ENCODE measurements at regions not wholly inside any gene's neighbourhood (a gene's known extent, or its start where the extent isn't known, plus 50 kb on each side); places are given as distances from the start of the nearest gene placed in this dataset.

DNA sequence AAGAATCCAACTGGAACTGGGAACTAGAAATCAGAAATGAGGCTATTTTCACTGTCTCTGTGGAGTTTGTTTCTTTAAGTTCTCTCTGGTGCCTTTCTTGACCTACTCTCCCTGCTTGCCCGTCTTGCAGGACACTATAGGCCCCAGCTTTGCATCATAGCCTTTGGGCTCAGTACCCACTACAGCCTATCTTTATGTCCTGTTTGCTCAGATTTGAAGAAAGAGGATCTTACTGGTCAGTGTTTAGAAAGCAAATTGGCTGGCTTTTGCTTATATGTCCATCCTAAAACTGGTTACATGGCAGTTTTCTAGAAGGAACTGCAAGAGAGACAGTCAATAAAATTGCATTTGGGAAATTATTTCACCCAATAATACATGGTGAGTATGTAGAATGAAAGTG lies 231.8 kb upstream of the TBL1XR1 start:
- no peak overlapping the region for H3K27ac ChIP-seq (ENCODE audit: low read length)
- no peak for TF ChIP-seq EZH2phosphoT487 (IDR thresholded peaks at IDR 0.05; ENCODE audit: low read length)
- no peak for TF ChIP-seq EZH2 (optimal IDR thresholded peaks at IDR 0.05; ENCODE audit: low read depth, low read length)
- TF ChIP-seq, protein P1, sequence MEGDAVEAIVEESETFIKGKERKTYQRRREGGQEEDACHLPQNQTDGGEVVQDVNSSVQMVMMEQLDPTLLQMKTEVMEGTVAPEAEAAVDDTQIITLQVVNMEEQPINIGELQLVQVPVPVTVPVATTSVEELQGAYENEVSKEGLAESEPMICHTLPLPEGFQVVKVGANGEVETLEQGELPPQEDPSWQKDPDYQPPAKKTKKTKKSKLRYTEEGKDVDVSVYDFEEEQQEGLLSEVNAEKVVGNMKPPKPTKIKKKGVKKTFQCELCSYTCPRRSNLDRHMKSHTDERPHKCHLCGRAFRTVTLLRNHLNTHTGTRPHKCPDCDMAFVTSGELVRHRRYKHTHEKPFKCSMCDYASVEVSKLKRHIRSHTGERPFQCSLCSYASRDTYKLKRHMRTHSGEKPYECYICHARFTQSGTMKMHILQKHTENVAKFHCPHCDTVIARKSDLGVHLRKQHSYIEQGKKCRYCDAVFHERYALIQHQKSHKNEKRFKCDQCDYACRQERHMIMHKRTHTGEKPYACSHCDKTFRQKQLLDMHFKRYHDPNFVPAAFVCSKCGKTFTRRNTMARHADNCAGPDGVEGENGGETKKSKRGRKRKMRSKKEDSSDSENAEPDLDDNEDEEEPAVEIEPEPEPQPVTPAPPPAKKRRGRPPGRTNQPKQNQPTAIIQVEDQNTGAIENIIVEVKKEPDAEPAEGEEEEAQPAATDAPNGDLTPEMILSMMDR (IDR thresholded peaks at IDR 0.05; ENCODE audit: low read length): no peak
- no peaks in the 10 kb centered on the region for H3K27me3 ChIP-seq (replicated peaks; ENCODE audit: insufficient read depth, low read length)
- H3K4me2 ChIP-seq (ENCODE audit: low read depth, low read length): no peak overlapping the region
- no peak for DNase-seq
- H3K9ac ChIP-seq (ENCODE audit: low read length): no peak overlapping the region
- no peaks in the 10 kb centered on the region for H3K79me2 ChIP-seq (ENCODE audit: low read length)
- no peaks in the 10 kb centered on the region for H4K20me1 ChIP-seq (ENCODE audit: insufficient read depth, low read length)
- no peak overlapping the region for H3K4me3 ChIP-seq (ENCODE audit: low read length)
- H2AFZ ChIP-seq (ENCODE audit: low read length): no peak overlapping the region
- no peaks in the 10 kb centered on the region for H3K36me3 ChIP-seq (replicated peaks; ENCODE audit: insufficient read depth, low read length)
- peaks cover 15% of the 10 kb centered on the region for H3F3A ChIP-seq (ENCODE audit: insufficient read depth, low read length)
- H3K4me1 ChIP-seq (ENCODE audit: low read length): peaks cover 24% of the 10 kb centered on the region
- no peaks in the 10 kb centered on the region for H3K9me2 ChIP-seq (replicated peaks; ENCODE audit: insufficient read depth, low read length)
- H3K9me3 ChIP-seq (replicated peaks; ENCODE audit: insufficient read depth, low read length): no peaks in the 10 kb centered on the region

DNA sequence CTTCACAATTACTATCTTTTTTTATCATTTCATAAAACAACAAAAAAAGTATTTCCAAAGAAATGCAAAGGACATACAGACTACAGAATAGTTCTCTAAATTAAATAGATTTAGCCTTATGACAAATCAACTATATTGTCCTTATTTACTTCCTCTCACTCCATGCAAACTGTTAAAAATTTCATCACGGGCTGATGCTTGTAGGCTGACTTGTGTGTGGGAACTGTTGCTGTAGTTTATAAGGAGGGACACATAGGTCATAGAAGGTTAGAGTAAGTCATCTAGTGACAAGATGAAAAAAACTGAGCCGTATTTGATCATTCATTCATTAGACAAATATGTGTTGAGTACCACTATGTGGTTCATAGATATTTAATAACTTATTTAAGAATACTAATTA lies 232.5 kb upstream of the TBL1XR1 start:
- Histone ChIP-seq H3K4me1 (ENCODE audit: low read length) (peaks cover 20% of the 10 kb centered on the region), H3F3A (ENCODE audit: insufficient read depth, low read length) (peaks cover 15% of the 10 kb centered on the region), H3K9me3 (replicated peaks; ENCODE audit: insufficient read depth, low read length) (no peaks in the 10 kb centered on the region), H3K4me3 (ENCODE audit: low read length) (no peak overlapping the region), H3K9me2 (replicated peaks; ENCODE audit: insufficient read depth, low read length) (no peaks in the 10 kb centered on the region), H2AFZ (ENCODE audit: low read length) (no peak overlapping the region), H3K27me3 (replicated peaks; ENCODE audit: insufficient read depth, low read length) (no peaks in the 10 kb centered on the region), H3K4me2 (ENCODE audit: low read depth, low read length) (no peak overlapping the region), H4K20me1 (ENCODE audit: insufficient read depth, low read length) (no peaks in the 10 kb centered on the region), H3K27ac (ENCODE audit: low read length) (no peak overlapping the region), H3K79me2 (ENCODE audit: low read length) (no peaks in the 10 kb centered on the region), H3K36me3 (replicated peaks; ENCODE audit: insufficient read depth, low read length) (no peaks in the 10 kb centered on the region), H3K9ac (ENCODE audit: low read length) (no peak overlapping the region)
- no peak for DNase-seq
- TF ChIP-seq EZH2phosphoT487 (IDR thresholded peaks at IDR 0.05; ENCODE audit: low read length) (no peak), EZH2 (optimal IDR thresholded peaks at IDR 0.05; ENCODE audit: low read depth, low read length) (no peak)
- TF ChIP-seq, protein P1 (IDR thresholded peaks at IDR 0.05; ENCODE audit: low read length): no peak

DNA sequence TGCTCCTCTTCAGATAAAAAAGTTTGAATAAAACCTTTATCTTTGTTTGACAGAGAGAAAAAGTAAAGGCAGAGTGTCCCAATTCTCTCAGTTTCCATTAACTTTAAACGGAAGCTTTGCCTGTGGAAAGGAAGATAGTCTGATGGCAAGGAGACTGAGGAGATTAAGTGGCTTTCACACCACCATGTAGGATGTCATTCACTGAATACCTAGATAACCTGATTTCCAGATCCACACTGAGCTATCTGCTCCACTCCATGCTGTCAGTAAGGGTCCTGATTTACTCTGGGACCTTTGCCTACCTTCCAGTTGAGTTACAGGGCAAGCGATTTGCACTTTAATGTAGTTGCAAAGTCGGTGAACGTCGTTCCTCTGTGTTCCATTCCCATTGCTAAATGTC lies 233.4 kb upstream of the TBL1XR1 start:
- H3K4me2 ChIP-seq (ENCODE audit: low read depth, low read length): no peak overlapping the region
- H3K79me2 ChIP-seq (ENCODE audit: low read length): no peaks in the 10 kb centered on the region
- H3K4me1 ChIP-seq (ENCODE audit: low read length): peaks cover 20% of the 10 kb centered on the region
- no peaks in the 10 kb centered on the region for H4K20me1 ChIP-seq (ENCODE audit: insufficient read depth, low read length)
- no peaks in the 10 kb centered on the region for H3K36me3 ChIP-seq (replicated peaks; ENCODE audit: insufficient read depth, low read length)
- H3K4me3 ChIP-seq (ENCODE audit: low read length): no peak overlapping the region
- no peaks in the 10 kb centered on the region for H3K9me3 ChIP-seq (replicated peaks; ENCODE audit: insufficient read depth, low read length)
- TF ChIP-seq EZH2 (optimal IDR thresholded peaks at IDR 0.05; ENCODE audit: low read depth, low read length): no peak
- no peak for TF ChIP-seq EZH2phosphoT487 (IDR thresholded peaks at IDR 0.05; ENCODE audit: low read length)
- peaks cover 15% of the 10 kb centered on the region for H3F3A ChIP-seq (ENCODE audit: insufficient read depth, low read length)
- no peaks in the 10 kb centered on the region for H3K9me2 ChIP-seq (replicated peaks; ENCODE audit: insufficient read depth, low read length)
- no peak overlapping the region for H3K9ac ChIP-seq (ENCODE audit: low read length)
- no peaks in the 10 kb centered on the region for H3K27me3 ChIP-seq (replicated peaks; ENCODE audit: insufficient read depth, low read length)
- no peak overlapping the region for H3K27ac ChIP-seq (ENCODE audit: low read length)
- DNase-seq: no peak
- no peak overlapping the region for H2AFZ ChIP-seq (ENCODE audit: low read length)

DNA sequence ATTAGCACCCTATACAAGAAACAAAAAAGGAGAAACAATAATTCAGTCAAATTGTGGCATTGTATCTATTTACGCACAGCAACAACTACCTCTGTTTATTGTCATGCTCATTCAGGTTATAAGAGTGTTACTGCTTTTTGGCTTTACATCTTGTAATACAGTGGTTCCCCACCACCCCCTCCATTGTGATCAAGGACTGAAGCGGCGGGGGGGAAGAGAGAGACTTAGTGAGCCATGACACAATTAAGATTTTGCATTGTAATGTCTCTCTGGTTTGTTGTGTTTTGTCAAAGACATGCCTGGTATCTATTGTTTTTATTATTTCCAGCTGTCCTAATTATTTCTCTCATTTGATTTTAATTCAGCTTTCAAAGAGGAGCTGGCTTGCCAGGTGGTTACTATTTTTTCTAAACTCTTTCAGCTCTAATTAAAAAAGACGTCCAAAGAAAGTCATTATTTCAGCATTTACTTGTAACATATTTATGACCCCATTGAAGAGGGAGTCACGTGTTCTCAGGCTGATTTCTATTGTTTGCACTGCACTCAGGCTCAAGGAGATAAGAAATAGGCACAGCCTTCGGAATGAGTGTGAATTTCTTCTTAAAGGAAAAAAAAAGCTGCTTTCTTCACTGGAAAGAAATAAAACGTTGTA lies 234.4 kb upstream of the TBL1XR1 start:
- no peaks in the 10 kb centered on the region for H3K36me3 ChIP-seq (replicated peaks; ENCODE audit: insufficient read depth, low read length)
- no peak overlapping the region for H3K27ac ChIP-seq (ENCODE audit: low read length)
- H3K27me3 ChIP-seq (replicated peaks; ENCODE audit: insufficient read depth, low read length): no peaks in the 10 kb centered on the region
- peaks cover 11% of the 10 kb centered on the region for H3F3A ChIP-seq (ENCODE audit: insufficient read depth, low read length)
- H3K4me1 ChIP-seq (ENCODE audit: low read length): peaks cover 14% of the 10 kb centered on the region
- no peak for TF ChIP-seq EZH2phosphoT487 (IDR thresholded peaks at IDR 0.05; ENCODE audit: low read length)
- TF ChIP-seq, protein P1 (IDR thresholded peaks at IDR 0.05; ENCODE audit: low read length): no peak
- no peak for TF ChIP-seq EZH2 (optimal IDR thresholded peaks at IDR 0.05; ENCODE audit: low read depth, low read length)
- no peak overlapping the region for H3K4me3 ChIP-seq (ENCODE audit: low read length)
- DNase-seq: no peak
- no peaks in the 10 kb centered on the region for H3K79me2 ChIP-seq (ENCODE audit: low read length)
- H3K9ac ChIP-seq (ENCODE audit: low read length): no peak overlapping the region
- no peaks in the 10 kb centered on the region for H3K9me3 ChIP-seq (replicated peaks; ENCODE audit: insufficient read depth, low read length)
- H3K9me2 ChIP-seq (replicated peaks; ENCODE audit: insufficient read depth, low read length): no peaks in the 10 kb centered on the region
- H2AFZ ChIP-seq (ENCODE audit: low read length): no peak overlapping the region
- H3K4me2 ChIP-seq (ENCODE audit: low read depth, low read length): no peak overlapping the region
- H4K20me1 ChIP-seq (ENCODE audit: insufficient read depth, low read length): no peaks in the 10 kb centered on the region

Measured in MM.1S (cell line).